GM12878 (cell line): ENCODE measurements at regions not wholly inside any gene's neighbourhood (a gene's known extent, or its start where the extent isn't known, plus 50 kb on each side); places are given as distances from the start of the nearest gene placed in this dataset.

ENCODE experiments used
- ATAC-seq: fragments of 200-7000 bp; cut with Tn5 transposase; 3 replicates; pipeline ENCODE4 v1.9.1; 2020; ENCODE audit warnings: mild to moderate bottlenecking, moderate library complexity
- BruUV-seq: library from RNA; stranded (reverse); fragments of 400-500 nt; replicated peaks from 2 replicates; lab custom pipeline; 2021; lab: Mats Ljungman, UMichigan
- CTCF ChIA-PET: fragments of 300-600 bp; sonication (Branson Sonifier 250); formaldehyde crosslinking; extraction: SDS; loops from one replicate; lab custom pipeline; 2021; ENCODE audit warnings: inconsistent platforms; lab: Yijun Ruan, JAX
- POLR2A ChIA-PET: fragments of 350-600 bp; formaldehyde crosslinking; extraction: SDS; loops from one replicate; lab custom pipeline; 2021; ENCODE audit warnings: inconsistent platforms; lab: Charles Lee
- RAD21 ChIA-PET: fragments of 300-600 bp; sonication (Branson Sonifier 250); formaldehyde crosslinking; loops from one replicate; lab custom pipeline; 2023; ENCODE audit warnings: antibody characterized with exemption; ENCODE audit not compliant: unreplicated experiment; lab: Charles Lee
- SMC1A ChIA-PET: fragments of 300-600 bp; sonication (Branson Sonifier 250); formaldehyde crosslinking; loops from one replicate; lab custom pipeline; 2023; ENCODE audit not compliant: unreplicated experiment, uncharacterized antibody; lab: Charles Lee
- DNase-seq: peaks from one replicate; pipeline ENCODE4 v3.0.0-alpha.2; 2011; ENCODE audit warnings: low read depth, low spot score
- FAIRE-seq: peaks from 3 replicates; lab custom pipeline; 2011; peaks lifted over from hg19 to GRCh38; lab: Jason Lieb, UNC
- H2AFZ ChIP-seq: 2 replicates; pipeline ENCODE4 v1.6.0; 2011; ENCODE audit warnings: low read depth, low read length, control low read depth; ENCODE audit not compliant: control insufficient read depth
- H3K27ac ChIP-seq: 2 replicates; pipeline ENCODE4 v1.5.1; 2011; ENCODE audit warnings: control low read depth; ENCODE audit not compliant: control insufficient read depth, insufficient read depth
- H3K27me3 ChIP-seq, 2 experiments: replicated peaks in 1 of 2; 2 replicates each; pipeline versions ENCODE4 v1.6.0 to v1.6.1; 2011; ENCODE audit warnings: low read length in 1 of 2; ENCODE audit not compliant: control insufficient read depth in 2 of 2, insufficient read depth in 2 of 2
- H3K36me3 ChIP-seq, 2 experiments: 2 replicates each; pipeline ENCODE4 v1.5.1; 2011; ENCODE audit warnings: low read length in 1 of 2; ENCODE audit not compliant: control insufficient read depth in 2 of 2, insufficient read depth in 2 of 2
- H3K4me1 ChIP-seq: 2 replicates; pipeline ENCODE4 v1.6.1; 2011; ENCODE audit warnings: mild to moderate bottlenecking, low read length, moderate library complexity, mixed read lengths; ENCODE audit not compliant: control insufficient read depth, insufficient read depth
- H3K4me2 ChIP-seq: 2 replicates; pipeline ENCODE4 v1.6.0; 2011; ENCODE audit warnings: control low read depth; ENCODE audit not compliant: control insufficient read depth, insufficient read depth
- H3K4me3 ChIP-seq: fragments of 200-600 bp; sonication (generic); 2 replicates; pipeline ENCODE4 v1.5.1; 2016
- H3K79me2 ChIP-seq: 2 replicates; pipeline ENCODE4 v1.6.0; 2011; ENCODE audit warnings: low read length; ENCODE audit not compliant: control insufficient read depth, insufficient read depth
- H3K9ac ChIP-seq: 2 replicates; pipeline ENCODE4 v1.8.0; 2011; ENCODE audit warnings: low read length, control low read depth, mixed read lengths; ENCODE audit not compliant: control insufficient read depth, insufficient read depth
- H3K9me3 ChIP-seq: replicated peaks from 3 replicates; pipeline ENCODE4 v1.5.1; 2011; ENCODE audit warnings: mild to moderate bottlenecking, low read length; ENCODE audit not compliant: control insufficient read depth, insufficient read depth
- H4K20me1 ChIP-seq: 2 replicates; pipeline ENCODE4 v1.6.0; 2011; ENCODE audit not compliant: control insufficient read depth, insufficient read depth
- ATF7 ChIP-seq: fragments of 450-650 bp; IDR thresholded peaks from 2 replicates; pipeline ENCODE4 v1.6.1; 2016; ENCODE audit warnings: low read depth, mild to moderate bottlenecking
- CHD1 ChIP-seq: IDR thresholded peaks from 2 replicates; pipeline ENCODE4 v1.6.1; 2012; ENCODE audit warnings: low read depth, low read length, improper control_type of control experiment
- CHD2 ChIP-seq: IDR thresholded peaks from 2 replicates; pipeline ENCODE4 v1.6.1; 2011; ENCODE audit warnings: low read depth, low read length, improper control_type of control experiment, borderline replicate concordance
- CUX1 ChIP-seq: IDR thresholded peaks from 2 replicates; pipeline ENCODE4 v1.6.1; 2012; ENCODE audit warnings: improper control_type of control experiment, low read depth, low read length; ENCODE audit not compliant: insufficient replicate concordance
- ESRRA ChIP-seq: IDR thresholded peaks from 2 replicates; pipeline ENCODE4 v1.6.1; 2012; ENCODE audit warnings: mild to moderate bottlenecking, low read length, improper control_type of control experiment
- HDAC2 ChIP-seq: fragments of 200-600 bp; sonication (generic); IDR thresholded peaks from 2 replicates; pipeline ENCODE4 v1.6.1; 2017
- JUND ChIP-seq: IDR thresholded peaks from 2 replicates; pipeline ENCODE4 v1.6.1; 2012; ENCODE audit warnings: low read depth, mild to moderate bottlenecking, low read length, improper control_type of control experiment, moderate library complexity
- PAX5 ChIP-seq: IDR thresholded peaks from 2 replicates; pipeline ENCODE4 v1.6.1; 2011; ENCODE audit warnings: low read depth, low read length, borderline replicate concordance
- POLR2AphosphoS5 ChIP-seq: IDR thresholded peaks from 2 replicates; pipeline ENCODE4 v1.6.1; 2011; ENCODE audit warnings: mild to moderate bottlenecking, low read length, inconsistent platforms
- POU2F2 ChIP-seq: IDR thresholded peaks from 3 replicates; pipeline ENCODE4 v1.6.1; 2011; ENCODE audit warnings: low read depth, mild to moderate bottlenecking, low read length, borderline replicate concordance
- RAD21 ChIP-seq: IDR thresholded peaks from 2 replicates; pipeline ENCODE4 v1.6.1; 2011; ENCODE audit warnings: mild to moderate bottlenecking, low read depth, low read length, moderate library complexity; ENCODE audit not compliant: insufficient read depth
- SUPT20H ChIP-seq: IDR thresholded peaks from 2 replicates; pipeline ENCODE4 v1.6.1; 2011; ENCODE audit warnings: low read depth, mild to moderate bottlenecking, low read length, moderate library complexity, borderline replicate concordance; ENCODE audit not compliant: control insufficient read depth
- ZNF24 ChIP-seq: fragments of 450-650 bp; IDR thresholded peaks from 2 replicates; pipeline ENCODE4 v1.6.1; 2017; ENCODE audit warnings: antibody characterized with exemption, mild to moderate bottlenecking
- WGBS: methylation state at CpG from one replicate; pipeline ENCODE4 v1.1.6; 2016; ENCODE audit warnings: low lambda C conversion rate; ENCODE audit not compliant: insufficient replicate concordance, insufficient coverage; ENCODE audit errors: missing lambda C conversion rate; 5-methylcytosine and 5-hydroxymethylcytosine counted together
- in situ Hi-C: fragments of 300-500 bp; cut with MboI; formaldehyde crosslinking; loops from 9 replicates; pipeline ENCODE4 v1.14.3; 2018; ENCODE audit warnings: mixed read lengths
- intact Hi-C: fragments of 100-400 bp; cut with micrococcal nuclease; formaldehyde crosslinking; loops from one replicate; pipeline ENCODE4 v1.14.2; 2022; ENCODE audit not compliant: unreplicated experiment

GRCh38 chr3:106908181-106908938, 468.9 kb upstream of the CCDC54 start:
- Histone ChIP-seq H3K4me3 (no peak overlapping the region), H3K9ac (no peak overlapping the region), H3K4me2 (no peak overlapping the region), H3K27ac (no peak overlapping the region), H3K79me2 (no peaks in the 10 kb centered on the region), H3K27me3 (no peaks in the 10 kb centered on the region), H2AFZ (no peak overlapping the region), H4K20me1 (no peaks in the 10 kb centered on the region), H3K36me3 (no peaks in the 10 kb centered on the region), H3K4me1 (no peaks in the 10 kb centered on the region), H3K9me3 (no peaks in the 10 kb centered on the region)
- POLR2A ChIA-PET, result interaction anchor here (0.5 kb wide), 1 partner anchor 195 kb away, joined by 4 read pairs; no protein-coding TSS in a partner anchor
- BruUV-seq, result no TSS peak
- no peak for TF ChIP-seq CHD1
- no peak for TF ChIP-seq ESRRA
- no peak for TF ChIP-seq HDAC2
- TF ChIP-seq CHD2, result no peak
- TF ChIP-seq POU2F2, result no peak
- TF ChIP-seq PAX5, result no peak
- no peak for TF ChIP-seq POLR2AphosphoS5
- TF ChIP-seq RAD21, result no peak
- no peak for TF ChIP-seq ATF7
- TF ChIP-seq CUX1, result no peak
- no peak for TF ChIP-seq JUND
- TF ChIP-seq ZNF24, result no peak
- no peak for TF ChIP-seq SUPT20H
- SMC1A ChIA-PET, result no interaction called here
- DNase-seq, result no peak
- no peak for ATAC-seq
- FAIRE-seq, result no peak
- in situ Hi-C loops (no loop called here), intact Hi-C loops (no loop called here)
- CTCF ChIA-PET, result no interaction called here
- WGBS, result 30% methylated on average over 10 of the region's 10 CpGs
- RAD21 ChIA-PET, result no interaction called here
